ENCODE measurements at regions not wholly inside any gene's neighbourhood (a gene's known extent, or its start where the extent isn't known, plus 50 kb on each side); places are given as distances from the start of the nearest gene placed in this dataset.

GRCh38 chr18:1595195-1595594 lies 690.5 kb downstream of the ADCYAP1 start:
- TF ChIP-seq TAF1 (IDR thresholded peaks at IDR 0.05; ENCODE audit: low read depth, low read length) (no peak), POLR2AphosphoS5 (IDR thresholded peaks at IDR 0.05; ENCODE audit: low read depth, low read length) (no peak), POLR2A (IDR thresholded peaks at IDR 0.05; ENCODE audit: low read depth, low read length) (no peak), SPI1 (IDR thresholded peaks at IDR 0.05; ENCODE audit: low read depth, low read length) (no peak)

All from GM12891 (cell line).